ENCODE measurements at regions not wholly inside any gene's neighbourhood (a gene's known extent, or its start where the extent isn't known, plus 50 kb on each side); places are given as distances from the start of the nearest gene placed in this dataset.

GRCh38 chr3:137409584-137409983, 354.5 kb upstream of the SOX14 start:
- DNase-seq (ENCODE audit: low read depth in 4 of 4, low spot score in 3 of 4): no peak

GRCh38 chr3:137410028-137410427, 354.1 kb upstream of the SOX14 start:
- no peak for DNase-seq (ENCODE audit: low read depth in 4 of 4, low spot score in 3 of 4)

GRCh38 chr3:137420198-137420995, 343.7 kb upstream of the SOX14 start:
- no peak for DNase-seq (ENCODE audit: low read depth in 4 of 4, low spot score in 3 of 4)

- no peak for DNase-seq (ENCODE audit: low read depth in 4 of 4, low spot score in 3 of 4)
These were observed 325.6 kb upstream of the SOX14 start for GRCh38 chr3:137438561-137438960.

- no peak for DNase-seq (ENCODE audit: low read depth in 4 of 4, low spot score in 3 of 4)
These were observed 303.2 kb upstream of the SOX14 start for GRCh38 chr3:137460944-137461343.

GRCh38 chr3:137463131-137463530, 301.0 kb upstream of the SOX14 start:
- no peak for DNase-seq (ENCODE audit: low read depth in 4 of 4, low spot score in 3 of 4)

GRCh38 chr3:137464341-137464740, 299.8 kb upstream of the SOX14 start:
- DNase-seq (ENCODE audit: low read depth in 4 of 4, low spot score in 3 of 4): no peak

- no peak for DNase-seq (ENCODE audit: low read depth in 4 of 4, low spot score in 3 of 4)
These were observed 295.7 kb upstream of the SOX14 start for GRCh38 chr3:137468446-137468845.

- DNase-seq (ENCODE audit: low read depth in 4 of 4, low spot score in 3 of 4): no peak
These were observed 294.9 kb upstream of the SOX14 start for GRCh38 chr3:137469263-137469662.

GRCh38 chr3:137471130-137471529, 293.0 kb upstream of the SOX14 start:
- DNase-seq (ENCODE audit: low read depth in 4 of 4, low spot score in 3 of 4): no peak

GRCh38 chr3:137471558-137472204, 292.4 kb upstream of the SOX14 start:
- DNase-seq (ENCODE audit: low read depth in 4 of 4, low spot score in 3 of 4): peak in 1 of 4 donors; percentile 18

GRCh38 chr3:137477614-137478013, 286.5 kb upstream of the SOX14 start:
- no peak for DNase-seq (ENCODE audit: low read depth in 4 of 4, low spot score in 3 of 4)

GRCh38 chr3:137509354-137510045, 254.6 kb upstream of the SOX14 start:
- DNase-seq (ENCODE audit: low read depth in 4 of 4, low spot score in 3 of 4): peak in 1 of 4 donors; percentile 1

GRCh38 chr3:137511655-137512054, 252.5 kb upstream of the SOX14 start:
- DNase-seq (ENCODE audit: low read depth in 4 of 4, low spot score in 3 of 4): no peak

GRCh38 chr3:137514853-137515252, 249.3 kb upstream of the SOX14 start:
- no peak for DNase-seq (ENCODE audit: low read depth in 4 of 4, low spot score in 3 of 4)

- DNase-seq (ENCODE audit: low read depth in 4 of 4, low spot score in 3 of 4): no peak
These were observed 244.5 kb upstream of the SOX14 start for GRCh38 chr3:137519602-137520001.

GRCh38 chr3:137524751-137525150, 239.4 kb upstream of the SOX14 start:
- no peak for DNase-seq (ENCODE audit: low read depth in 4 of 4, low spot score in 3 of 4)

- DNase-seq (ENCODE audit: low read depth in 4 of 4, low spot score in 3 of 4): no peak
These were observed 238.6 kb upstream of the SOX14 start for GRCh38 chr3:137525471-137525870.

GRCh38 chr3:137542049-137542448, 222.1 kb upstream of the SOX14 start:
- no peak for DNase-seq (ENCODE audit: low read depth in 4 of 4, low spot score in 3 of 4)

GRCh38 chr3:137554242-137554641, 209.9 kb upstream of the SOX14 start:
- DNase-seq (ENCODE audit: low read depth in 4 of 4, low spot score in 3 of 4): no peak

- DNase-seq (ENCODE audit: low read depth in 4 of 4, low spot score in 3 of 4): no peak
These were observed 195.2 kb upstream of the SOX14 start for GRCh38 chr3:137568880-137569279.

- DNase-seq (ENCODE audit: low read depth in 4 of 4, low spot score in 3 of 4): no peak
These were observed 191.2 kb upstream of the SOX14 start for GRCh38 chr3:137572931-137573330.

Data from left renal pelvis (tissue), 4 donors.